ENCODE measurements at regions not wholly inside any gene's neighbourhood (a gene's known extent, or its start where the extent isn't known, plus 50 kb on each side); places are given as distances from the start of the nearest gene placed in this dataset.
"Not testable (repeated sequence)": the region's sequence is repeated elsewhere in the genome, so short reads cannot be mapped to it uniquely, and the experiment has no call there.

DNA sequence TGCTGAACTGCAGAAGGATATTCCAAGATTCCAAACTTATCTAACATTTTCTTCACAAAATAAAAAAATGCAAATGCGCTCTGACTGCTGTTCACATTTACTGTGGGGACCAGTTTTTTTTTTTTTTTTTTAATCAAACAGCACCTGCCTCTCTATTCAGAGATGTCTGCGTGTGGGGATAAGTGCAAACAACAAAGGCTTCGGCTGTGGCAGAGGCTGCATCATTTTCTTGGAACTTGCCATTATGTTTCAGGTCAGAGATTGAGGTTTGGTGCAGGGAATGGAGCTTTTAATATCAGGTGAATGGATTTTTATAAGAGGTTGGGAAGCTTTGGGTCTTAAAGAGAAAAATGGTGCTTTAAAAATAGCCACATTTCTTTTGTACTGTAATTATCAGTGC is 78.2 kb upstream of the TET2 start:
- H3K9ac ChIP-seq (ENCODE audit: low read length), result no peak overlapping the region
- no peak overlapping the region for H3K27ac Mint-ChIP-seq
- H3K36me3 ChIP-seq (replicated peaks in 1 of 2; ENCODE audit: control extremely low read depth in 1 of 2, control insufficient read depth in 1 of 2, extremely low read depth in 1 of 2, insufficient read depth in 2 of 2, low read length in 1 of 2), result no peaks in the 10 kb centered on the region
- no peaks in the 10 kb centered on the region for H3K27me3 Mint-ChIP-seq
- H3K27me3 ChIP-seq (replicated peaks in 1 of 4; ENCODE audit: control extremely low read depth in 1 of 4, control insufficient read depth in 3 of 4, insufficient read depth in 4 of 4, low read length in 3 of 4), result no peaks in the 10 kb centered on the region
- no peaks in the 10 kb centered on the region for H3K4me1 Mint-ChIP-seq
- H3K4me1 ChIP-seq (ENCODE audit: control insufficient read depth in 2 of 2, insufficient read depth in 2 of 2, low read length in 2 of 2), result no peaks in the 10 kb centered on the region
- no peak overlapping the region for H3K4me3 ChIP-seq (ENCODE audit: control extremely low read depth in 1 of 5, extremely low read depth in 1 of 5, insufficient read depth in 1 of 5, low read depth in 2 of 5, low read length in 4 of 5)
- no peaks in the 10 kb centered on the region for H3K9me3 ChIP-seq (ENCODE audit: control extremely low read depth in 1 of 3, control insufficient read depth in 2 of 3, insufficient read depth in 1 of 3, low read length in 2 of 3)
- POLR2A ChIA-PET, result no interaction called here
- TF ChIP-seq EZH2 (IDR thresholded peaks at IDR 0.05; ENCODE audit: borderline replicate concordance, insufficient read depth, low read depth, low read length, poor library complexity, severe bottlenecking), result no peak
- TF ChIP-seq, protein P1, sequence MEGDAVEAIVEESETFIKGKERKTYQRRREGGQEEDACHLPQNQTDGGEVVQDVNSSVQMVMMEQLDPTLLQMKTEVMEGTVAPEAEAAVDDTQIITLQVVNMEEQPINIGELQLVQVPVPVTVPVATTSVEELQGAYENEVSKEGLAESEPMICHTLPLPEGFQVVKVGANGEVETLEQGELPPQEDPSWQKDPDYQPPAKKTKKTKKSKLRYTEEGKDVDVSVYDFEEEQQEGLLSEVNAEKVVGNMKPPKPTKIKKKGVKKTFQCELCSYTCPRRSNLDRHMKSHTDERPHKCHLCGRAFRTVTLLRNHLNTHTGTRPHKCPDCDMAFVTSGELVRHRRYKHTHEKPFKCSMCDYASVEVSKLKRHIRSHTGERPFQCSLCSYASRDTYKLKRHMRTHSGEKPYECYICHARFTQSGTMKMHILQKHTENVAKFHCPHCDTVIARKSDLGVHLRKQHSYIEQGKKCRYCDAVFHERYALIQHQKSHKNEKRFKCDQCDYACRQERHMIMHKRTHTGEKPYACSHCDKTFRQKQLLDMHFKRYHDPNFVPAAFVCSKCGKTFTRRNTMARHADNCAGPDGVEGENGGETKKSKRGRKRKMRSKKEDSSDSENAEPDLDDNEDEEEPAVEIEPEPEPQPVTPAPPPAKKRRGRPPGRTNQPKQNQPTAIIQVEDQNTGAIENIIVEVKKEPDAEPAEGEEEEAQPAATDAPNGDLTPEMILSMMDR (IDR thresholded peaks at IDR 0.05), result no peak
- 100% methylated on average over 1 of the region's 3 CpGs for WGBS (ENCODE audit: insufficient coverage)
- ATAC-seq (ENCODE audit: low read depth) (no peak), DNase-seq (no peak)
- no peaks in the 10 kb centered on the region for H3K9me3 Mint-ChIP-seq (ENCODE audit: insufficient read depth)
- no peak overlapping the region for H3K4me2 ChIP-seq (replicated peaks; ENCODE audit: low read depth, low read length, poor library complexity, severe bottlenecking)
- no peak overlapping the region for H3K27ac ChIP-seq (ENCODE audit: low read length in 2 of 2)
- H3K79me2 ChIP-seq (ENCODE audit: control insufficient read depth, insufficient read depth, low read length), result no peaks in the 10 kb centered on the region
- CTCF ChIA-PET, result no interaction called here
- no peak overlapping the region for H2AFZ ChIP-seq (ENCODE audit: insufficient read depth, low read depth, low read length, poor library complexity, severe bottlenecking)
- intact Hi-C loops (cut with micrococcal nuclease), result no loop called here
- H3K4me3 Mint-ChIP-seq, result no peak overlapping the region
- H4K20me1 ChIP-seq (ENCODE audit: control insufficient read depth, insufficient read depth, low read length, poor library complexity, severe bottlenecking), result no peaks in the 10 kb centered on the region

DNA sequence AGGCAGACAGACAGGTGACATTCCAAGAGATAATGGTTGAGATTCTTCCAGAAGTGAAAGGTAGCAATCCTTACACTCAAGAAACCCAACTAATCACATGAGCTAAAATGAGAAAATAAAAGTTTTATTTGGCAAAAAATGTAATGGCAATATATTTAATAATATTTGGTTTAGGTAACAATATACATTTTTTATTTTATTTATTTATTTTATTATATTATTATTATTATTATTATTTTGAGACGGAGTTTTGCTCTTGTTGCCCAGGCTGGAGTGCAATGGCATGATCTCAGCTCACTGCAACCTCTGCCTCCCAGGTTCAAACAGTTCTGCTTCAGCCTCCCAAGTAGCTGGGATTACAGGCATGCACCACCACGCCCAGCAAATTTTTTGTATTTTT is 74.6 kb upstream of the TET2 start:
- H3K4me3 ChIP-seq (ENCODE audit: control extremely low read depth in 1 of 5, extremely low read depth in 1 of 5, insufficient read depth in 1 of 5, low read depth in 2 of 5, low read length in 4 of 5); H3K4me2 ChIP-seq (replicated peaks; ENCODE audit: low read depth, low read length, poor library complexity, severe bottlenecking); H3K27ac ChIP-seq (ENCODE audit: low read length in 2 of 2); H3K27me3 Mint-ChIP-seq; H3K9me3 ChIP-seq (ENCODE audit: control extremely low read depth in 1 of 3, control insufficient read depth in 2 of 3, insufficient read depth in 1 of 3, low read length in 2 of 3); intact Hi-C loops (cut with micrococcal nuclease); H3K27ac Mint-ChIP-seq; DNase-seq; H3K4me3 Mint-ChIP-seq; H3K4me1 ChIP-seq (ENCODE audit: control insufficient read depth in 2 of 2, insufficient read depth in 2 of 2, low read length in 2 of 2); ATAC-seq (ENCODE audit: low read depth); H3K4me1 Mint-ChIP-seq; H3K27me3 ChIP-seq (replicated peaks in 1 of 4; ENCODE audit: control extremely low read depth in 1 of 4, control insufficient read depth in 3 of 4, insufficient read depth in 4 of 4, low read length in 3 of 4); H3K79me2 ChIP-seq (ENCODE audit: control insufficient read depth, insufficient read depth, low read length); H3K9ac ChIP-seq (ENCODE audit: low read length); H2AFZ ChIP-seq (ENCODE audit: insufficient read depth, low read depth, low read length, poor library complexity, severe bottlenecking); POLR2A ChIA-PET; H3K9me3 Mint-ChIP-seq (ENCODE audit: insufficient read depth); H4K20me1 ChIP-seq (ENCODE audit: control insufficient read depth, insufficient read depth, low read length, poor library complexity, severe bottlenecking); CTCF ChIA-PET; H3K36me3 ChIP-seq (replicated peaks in 1 of 2; ENCODE audit: control extremely low read depth in 1 of 2, control insufficient read depth in 1 of 2, extremely low read depth in 1 of 2, insufficient read depth in 2 of 2, low read length in 1 of 2): not testable (repeated sequence)
- 100% methylated on average over 2 of the region's 2 CpGs for WGBS (ENCODE audit: insufficient coverage)
